IMR-90 (cell line): ENCODE measurements at regions not wholly inside any gene's neighbourhood (a gene's known extent, or its start where the extent isn't known, plus 50 kb on each side); places are given as distances from the start of the nearest gene placed in this dataset.

Experiments used
- ATAC-seq: fragments of 200-7000 bp; cut with Tn5 transposase; 2 replicates; pipeline ENCODE4 v1.9.1; 2020; ENCODE audit warnings: low read depth, mild to moderate bottlenecking, moderate library complexity
- BruUV-seq: library from RNA; stranded (reverse); fragments of 400-500 nt; replicated peaks from 2 replicates; lab custom pipeline; 2021; lab: Mats Ljungman, UMichigan
- CTCF ChIA-PET: fragments of 300-600 bp; formaldehyde crosslinking; extraction: SDS; loops from one replicate; lab custom pipeline; 2021; ENCODE audit warnings: antibody characterized with exemption; lab: Yijun Ruan, JAX
- POLR2A ChIA-PET: fragments of 300-600 bp; sonication (Branson Sonifier 250); formaldehyde crosslinking; loops from one replicate; lab custom pipeline; 2022; ENCODE audit warnings: antibody characterized with exemption; ENCODE audit not compliant: unreplicated experiment; lab: Charles Lee
- DNase-seq: peaks from one replicate; pipeline ENCODE4 v3.0.0; 2013
- H2AFZ ChIP-seq: replicated peaks from 2 replicates; pipeline ENCODE3; 2013; ENCODE audit warnings: low read length, mild to moderate bottlenecking; ENCODE audit not compliant: poor library complexity
- H2AK5ac ChIP-seq: 2 replicates; pipeline ENCODE4 v1.6.1; 2013; ENCODE audit warnings: low read depth, low read length, inconsistent platforms
- H2AK9ac ChIP-seq: replicated peaks from 2 replicates; pipeline ENCODE3; 2013; ENCODE audit warnings: mild to moderate bottlenecking, low read depth, low read length, moderate library complexity; ENCODE audit not compliant: poor library complexity
- H2BK120ac ChIP-seq: 2 replicates; pipeline ENCODE4 v1.6.1; 2013; ENCODE audit warnings: low read depth, low read length, inconsistent platforms
- H2BK15ac ChIP-seq: 3 replicates; pipeline ENCODE4 v1.6.1; 2013; ENCODE audit warnings: low read depth, low read length, inconsistent platforms
- H2BK20ac ChIP-seq: 2 replicates; pipeline ENCODE4 v1.6.1; 2013; ENCODE audit warnings: low read depth, mild to moderate bottlenecking, inconsistent platforms, low read length, moderate library complexity
- H2BK5ac ChIP-seq: 2 replicates; pipeline ENCODE4 v1.6.1; 2013; ENCODE audit warnings: mild to moderate bottlenecking, low read depth, low read length, inconsistent platforms; ENCODE audit not compliant: poor library complexity, severe bottlenecking
- H3K14ac ChIP-seq: replicated peaks from 2 replicates; pipeline ENCODE4 v1.6.1; 2013; ENCODE audit warnings: low read depth, low read length, inconsistent platforms
- H3K18ac ChIP-seq: 2 replicates; pipeline ENCODE4 v1.6.1; 2013; ENCODE audit warnings: low read depth, low read length, control low read depth
- H3K23ac ChIP-seq: 2 replicates; pipeline ENCODE4 v1.6.1; 2013; ENCODE audit warnings: low read depth, low read length, inconsistent platforms
- H3K27ac ChIP-seq: 2 replicates; pipeline ENCODE4 v1.5.1; 2013; ENCODE audit warnings: mild to moderate bottlenecking, control low read depth, low read length; ENCODE audit not compliant: insufficient read depth
- H3K27me3 ChIP-seq: 2 replicates; pipeline ENCODE4 v1.6.1; 2013; ENCODE audit warnings: low read length; ENCODE audit not compliant: control insufficient read depth, insufficient read depth
- H3K36me3 ChIP-seq: 2 replicates; pipeline ENCODE4 v1.6.1; 2013; ENCODE audit warnings: low read length, mixed read lengths; ENCODE audit not compliant: control insufficient read depth, insufficient read depth
- H3K4ac ChIP-seq: 2 replicates; pipeline ENCODE4 v1.6.1; 2013; ENCODE audit warnings: low read depth, low read length, inconsistent platforms
- H3K4me1 ChIP-seq: 2 replicates; pipeline ENCODE4 v1.6.1; 2013; ENCODE audit warnings: low read length, mixed read lengths; ENCODE audit not compliant: control insufficient read depth, insufficient read depth
- H3K4me2 ChIP-seq: 2 replicates; pipeline ENCODE4 v1.6.1; 2013; ENCODE audit warnings: low read depth, mild to moderate bottlenecking, control low read depth, low read length, moderate library complexity
- H3K4me3 ChIP-seq: 2 replicates; pipeline ENCODE4 v1.5.1; 2013; ENCODE audit warnings: low read depth, mild to moderate bottlenecking, control low read depth, low read length, moderate library complexity; ENCODE audit not compliant: insufficient read depth
- H3K56ac ChIP-seq: 2 replicates; pipeline ENCODE4 v1.6.1; 2013; ENCODE audit warnings: low read length, inconsistent platforms; ENCODE audit not compliant: insufficient read depth; ENCODE audit errors: extremely low read depth
- H3K79me1 ChIP-seq, 2 experiments: 2 replicates each; pipeline ENCODE4 v1.6.1; 2013; ENCODE audit warnings: low read length in 2 of 2, inconsistent platforms in 1 of 2, low read depth in 1 of 2
- H3K9ac ChIP-seq: 2 replicates; pipeline ENCODE4 v1.6.1; 2013; ENCODE audit warnings: low read depth, low read length, control low read depth
- H3K9me1 ChIP-seq: 2 replicates; pipeline ENCODE4 v1.6.1; 2013; ENCODE audit warnings: low read length, inconsistent platforms; ENCODE audit not compliant: insufficient read depth
- H3K9me3 ChIP-seq: 2 replicates; pipeline ENCODE4 v1.6.1; 2013; ENCODE audit warnings: low read length; ENCODE audit not compliant: control insufficient read depth, insufficient read depth
- H4K20me1 ChIP-seq: 2 replicates; pipeline ENCODE4 v1.6.1; 2013; ENCODE audit warnings: low read length, inconsistent platforms; ENCODE audit not compliant: insufficient read depth
- H4K5ac ChIP-seq: 2 replicates; pipeline ENCODE4 v1.6.1; 2013; ENCODE audit warnings: mild to moderate bottlenecking, low read depth, low read length, control low read depth
- H4K8ac ChIP-seq, 2 experiments: 2 replicates each; pipeline ENCODE4 v1.6.1; 2013; ENCODE audit warnings: low read depth in 2 of 2, low read length in 2 of 2, control low read depth in 1 of 2, inconsistent platforms in 1 of 2
- H4K91ac ChIP-seq: 2 replicates; pipeline ENCODE4 v1.6.1; 2013; ENCODE audit warnings: low read depth, low read length, inconsistent platforms; ENCODE audit not compliant: insufficient read depth
- BHLHE40 ChIP-seq: fragments of 150-350 bp; IDR thresholded peaks from 2 replicates; pipeline ENCODE4 v1.6.1; 2016; ENCODE audit warnings: mild to moderate bottlenecking, low read depth, low read length
- CEBPB ChIP-seq: IDR thresholded peaks from 2 replicates; pipeline ENCODE4 v1.6.1; 2012; ENCODE audit warnings: low read depth, low read length, improper control_type of control experiment
- CHD1 ChIP-seq: IDR thresholded peaks from 2 replicates; pipeline ENCODE4 v1.6.1; 2012; ENCODE audit warnings: low read depth, low read length, improper control_type of control experiment
- CTCF ChIP-seq: conservative IDR thresholded peaks from 2 replicates; pipeline ENCODE4 v1.5.1; 2012; ENCODE audit warnings: mild to moderate bottlenecking, low read depth, low read length, improper control_type of control experiment
- FOS ChIP-seq: fragments of 150-350 bp; IDR thresholded peaks from 2 replicates; pipeline ENCODE4 v1.6.1; 2016; ENCODE audit warnings: low read depth, low read length
- MAFK ChIP-seq: IDR thresholded peaks from 2 replicates; pipeline ENCODE4 v1.6.1; 2012; ENCODE audit warnings: low read depth, low read length, improper control_type of control experiment
- MAZ ChIP-seq: IDR thresholded peaks from 2 replicates; pipeline ENCODE4 v1.6.1; 2012; ENCODE audit warnings: low read depth, mild to moderate bottlenecking, low read length, improper control_type of control experiment, moderate library complexity, borderline replicate concordance
- MXI1 ChIP-seq: IDR thresholded peaks from 2 replicates; pipeline ENCODE4 v1.6.1; 2012; ENCODE audit warnings: low read depth, mild to moderate bottlenecking, low read length, moderate library complexity, borderline replicate concordance
- NFE2L2 ChIP-seq: fragments of 150-350 bp; IDR thresholded peaks from 2 replicates; pipeline ENCODE4 v1.6.1; 2016; ENCODE audit warnings: low read depth, mild to moderate bottlenecking, low read length
- POLR2A ChIP-seq: IDR thresholded peaks from 2 replicates; pipeline ENCODE4 v1.6.1; 2012; ENCODE audit warnings: mild to moderate bottlenecking, low read depth, low read length
- RAD21 ChIP-seq: IDR thresholded peaks from 2 replicates; pipeline ENCODE4 v1.6.1; 2012; ENCODE audit warnings: low read length, improper control_type of control experiment
- RCOR1 ChIP-seq: IDR thresholded peaks from 2 replicates; pipeline ENCODE4 v1.6.1; 2012; ENCODE audit warnings: mild to moderate bottlenecking, low read length, improper control_type of control experiment; ENCODE audit not compliant: insufficient replicate concordance
- RFX5 ChIP-seq: IDR thresholded peaks from 2 replicates; pipeline ENCODE4 v1.8.0; 2012; ENCODE audit warnings: low read depth, mild to moderate bottlenecking, low read length, moderate library complexity
- SMC3 ChIP-seq: fragments of 150-350 bp; IDR thresholded peaks from 2 replicates; pipeline ENCODE4 v1.6.1; 2016; ENCODE audit warnings: low read depth, mild to moderate bottlenecking, antibody characterized with exemption, low read length, moderate library complexity
- WGBS, 2 experiments: methylation state at CpG; one replicate each; pipeline versions ENCODE4 v1.1.5 to v1.1.7; 2013; ENCODE audit warnings: missing lambda C conversion rate in 2 of 2; ENCODE audit not compliant: insufficient read length in 1 of 2; ENCODE audit errors: extremely low coverage in 2 of 2; 5-methylcytosine and 5-hydroxymethylcytosine counted together
- dilution Hi-C: fragments of 300-500 bp; cut with HindIII; formaldehyde crosslinking; loops from one replicate; pipeline ENCODE4 v1.14.3; 2018; ENCODE audit warnings: low sequenced_read_pairs; ENCODE audit not compliant: unreplicated experiment
- in situ Hi-C: fragments of 300-500 bp; cut with MboI; formaldehyde crosslinking; loops from 3 replicates; pipeline ENCODE4 v1.14.3; 2019; ENCODE audit warnings: low sequenced_read_pairs, inconsistent platforms, mixed read lengths
- intact Hi-C: fragments of 100-400 bp; cut with micrococcal nuclease; formaldehyde crosslinking; loops from 2 replicates; pipeline ENCODE4 v1.10.0; 2022
- TF ChIP-seq, protein P1 (sequence below): fragments of 150-350 bp; IDR thresholded peaks from 2 replicates; pipeline ENCODE4 v1.6.1; 2016; ENCODE audit warnings: low read depth, mild to moderate bottlenecking, low read length, moderate library complexity, borderline replicate concordance
- TF ChIP-seq, protein P2 (sequence below): fragments of 150-350 bp; IDR thresholded peaks from 2 replicates; pipeline ENCODE4 v1.6.1; 2017; ENCODE audit warnings: mild to moderate bottlenecking, antibody characterized with exemption, low read length, low read depth

DNA sequence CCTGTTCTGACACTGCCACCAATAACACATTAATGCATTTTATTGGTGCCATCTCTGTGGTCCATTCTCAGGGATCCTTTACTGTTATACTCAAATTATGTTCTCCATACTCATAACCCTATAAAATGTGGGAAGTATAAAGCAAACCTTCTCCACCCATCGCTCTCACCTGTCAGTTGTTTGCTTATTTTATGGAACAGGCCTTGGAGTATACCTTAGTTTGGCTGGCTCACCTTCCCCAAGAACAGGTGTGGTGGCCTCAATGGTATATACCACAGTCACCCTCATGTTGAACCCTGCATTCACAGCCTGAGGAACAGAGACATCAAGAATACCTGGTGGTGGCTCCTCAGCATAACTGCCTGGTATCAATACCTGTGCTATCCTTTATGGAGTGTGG, 308.4 kb upstream of the STXBP6 start:
- no CpG with 5 or more reads among the region's 1 CpG for WGBS, 2 experiments
- no peaks in the 10 kb centered on the region for H3K36me3 ChIP-seq
- no peak for DNase-seq
- no peak overlapping the region for H3K18ac ChIP-seq
- H2BK5ac ChIP-seq: no peak overlapping the region
- no peak overlapping the region for H2BK15ac ChIP-seq
- H3K14ac ChIP-seq: no peak overlapping the region
- H3K79me1 ChIP-seq: no peaks in the 10 kb centered on the region
- H3K4me3 ChIP-seq: no peak overlapping the region
- H2AK5ac ChIP-seq: no peak overlapping the region
- no peak overlapping the region for H3K23ac ChIP-seq
- ChIA-PET CTCF (no interaction called here), POLR2A (no interaction called here)
- H4K5ac ChIP-seq: no peak overlapping the region
- no peak overlapping the region for H3K4me2 ChIP-seq
- TF ChIP-seq RFX5 (no peak), RCOR1 (no peak), BHLHE40 (no peak), MAFK (no peak), RAD21 (no peak), MAZ (no peak), POLR2A (no peak), FOS (no peak), NFE2L2 (no peak), CTCF (no peak), SMC3 (no peak), MXI1 (no peak), CHD1 (no peak), CEBPB (no peak)
- TF ChIP-seq, protein P1, sequence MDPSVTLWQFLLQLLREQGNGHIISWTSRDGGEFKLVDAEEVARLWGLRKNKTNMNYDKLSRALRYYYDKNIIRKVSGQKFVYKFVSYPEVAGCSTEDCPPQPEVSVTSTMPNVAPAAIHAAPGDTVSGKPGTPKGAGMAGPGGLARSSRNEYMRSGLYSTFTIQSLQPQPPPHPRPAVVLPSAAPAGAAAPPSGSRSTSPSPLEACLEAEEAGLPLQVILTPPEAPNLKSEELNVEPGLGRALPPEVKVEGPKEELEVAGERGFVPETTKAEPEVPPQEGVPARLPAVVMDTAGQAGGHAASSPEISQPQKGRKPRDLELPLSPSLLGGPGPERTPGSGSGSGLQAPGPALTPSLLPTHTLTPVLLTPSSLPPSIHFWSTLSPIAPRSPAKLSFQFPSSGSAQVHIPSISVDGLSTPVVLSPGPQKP: no peak
- TF ChIP-seq, protein P2, sequence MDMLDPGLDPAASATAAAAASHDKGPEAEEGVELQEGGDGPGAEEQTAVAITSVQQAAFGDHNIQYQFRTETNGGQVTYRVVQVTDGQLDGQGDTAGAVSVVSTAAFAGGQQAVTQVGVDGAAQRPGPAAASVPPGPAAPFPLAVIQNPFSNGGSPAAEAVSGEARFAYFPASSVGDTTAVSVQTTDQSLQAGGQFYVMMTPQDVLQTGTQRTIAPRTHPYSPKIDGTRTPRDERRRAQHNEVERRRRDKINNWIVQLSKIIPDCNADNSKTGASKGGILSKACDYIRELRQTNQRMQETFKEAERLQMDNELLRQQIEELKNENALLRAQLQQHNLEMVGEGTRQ: no peak
- BruUV-seq: no TSS peak
- H4K8ac ChIP-seq: no peak overlapping the region
- dilution Hi-C loops: no loop called here
- no peak overlapping the region for H3K4ac ChIP-seq
- no peaks in the 10 kb centered on the region for H3K4me1 ChIP-seq
- H2BK120ac ChIP-seq: no peak overlapping the region
- H3K9me3 ChIP-seq: peaks cover 6% of the 10 kb centered on the region
- no peak overlapping the region for H2AK9ac ChIP-seq
- no peaks in the 10 kb centered on the region for H3K9me1 ChIP-seq
- no peaks in the 10 kb centered on the region for H3K27me3 ChIP-seq
- in situ Hi-C loops: no loop called here
- no peak overlapping the region for H3K27ac ChIP-seq
- no peak overlapping the region for H2BK20ac ChIP-seq
- H4K20me1 ChIP-seq: no peaks in the 10 kb centered on the region
- ATAC-seq: no peak
- H3K9ac ChIP-seq: no peak overlapping the region
- no peak overlapping the region for H2AFZ ChIP-seq
- H4K91ac ChIP-seq: no peak overlapping the region
- H3K56ac ChIP-seq: no peak overlapping the region
- intact Hi-C loops: no loop called here
